ENCODE measurements at regions not wholly inside any gene's neighbourhood (a gene's known extent, or its start where the extent isn't known, plus 50 kb on each side); places are given as distances from the start of the nearest gene placed in this dataset.

- no peak for TF ChIP-seq CTCF (IDR thresholded peaks at IDR 0.05)
- no peak for TF ChIP-seq POLR2A (IDR thresholded peaks at IDR 0.05)
These were observed 474.2 kb downstream of the MED10 start for GRCh38 chr5:5904113-5904512.

All from adrenal gland (tissue), 5 donors.